Fibroblast of lung (primary cell): ENCODE measurements at regions not wholly inside any gene's neighbourhood (a gene's known extent, or its start where the extent isn't known, plus 50 kb on each side); places are given as distances from the start of the nearest gene placed in this dataset.
"Not testable (repeated sequence)": the region's sequence is repeated elsewhere in the genome, so short reads cannot be mapped to it uniquely, and the experiment has no call there.

Experiments
- DNase-seq, 2 donors: peaks; one replicate each; pipeline versions ENCODE4 v3.0.0 to v3.0.0-alpha.2; 2010; ENCODE audit warnings: low read depth in 2 of 2
- H2AFZ ChIP-seq: 2 replicates; pipeline ENCODE4 v1.5.1; 2012; ENCODE audit warnings: low read length, control low read depth, inconsistent platforms
- H3K27ac ChIP-seq: 2 replicates; pipeline ENCODE4 v1.5.1; 2011; ENCODE audit warnings: low read length, control low read depth; ENCODE audit not compliant: insufficient read depth
- H3K27me3 ChIP-seq: 2 replicates; pipeline ENCODE4 v1.5.1; 2011; ENCODE audit warnings: mild to moderate bottlenecking, low read length; ENCODE audit not compliant: control insufficient read depth, insufficient read depth
- H3K36me3 ChIP-seq: 2 replicates; pipeline ENCODE4 v1.5.1; 2011; ENCODE audit warnings: low read length; ENCODE audit not compliant: control insufficient read depth, insufficient read depth
- H3K4me1 ChIP-seq: 2 replicates; pipeline ENCODE4 v1.5.1; 2011; ENCODE audit warnings: low read length; ENCODE audit not compliant: control insufficient read depth, insufficient read depth; ENCODE audit errors: extremely low read depth
- H3K4me2 ChIP-seq: 2 replicates; pipeline ENCODE4 v1.5.1; 2011; ENCODE audit warnings: low read length, control low read depth; ENCODE audit not compliant: insufficient read depth; ENCODE audit errors: extremely low read depth
- H3K4me3 ChIP-seq, 4 experiments: fragments of 200-600 bp in 1 of 4; sonication (generic) in 1 of 4; replicated peaks in 1 of 4; 2 replicates each; pipeline ENCODE4 v1.5.1; 2011 to 2016; ENCODE audit warnings: low read length in 4 of 4, low read depth in 3 of 4, mild to moderate bottlenecking in 3 of 4, control low read depth in 2 of 4, inconsistent platforms in 1 of 4, mixed read lengths in 1 of 4; ENCODE audit not compliant: insufficient read depth in 1 of 4; ENCODE audit errors: control extremely low read depth in 1 of 4
- H3K79me2 ChIP-seq: 2 replicates; pipeline ENCODE4 v1.5.1; 2012; ENCODE audit warnings: mild to moderate bottlenecking, low read length, inconsistent platforms; ENCODE audit not compliant: control insufficient read depth, insufficient read depth
- H3K9ac ChIP-seq: 2 replicates; pipeline ENCODE4 v1.5.1; 2011; ENCODE audit warnings: mild to moderate bottlenecking, low read length, control low read depth; ENCODE audit not compliant: insufficient read depth
- H3K9me3 ChIP-seq: 2 replicates; pipeline ENCODE4 v1.5.1; 2012; ENCODE audit warnings: low read depth, low read length; ENCODE audit not compliant: control insufficient read depth, insufficient read depth
- H4K20me1 ChIP-seq: 2 replicates; pipeline ENCODE4 v1.5.1; 2011; ENCODE audit warnings: low read length; ENCODE audit not compliant: control insufficient read depth, insufficient read depth; ENCODE audit errors: extremely low read depth
- EZH2 ChIP-seq: IDR thresholded peaks from 2 replicates; pipeline ENCODE4 v1.5.1; 2012; ENCODE audit warnings: low read length, control low read depth, mild to moderate bottlenecking; ENCODE audit errors: missing control alignments
- TF ChIP-seq, protein P1 (sequence below), 2 donors: IDR thresholded peaks in 1 of 2; conservative IDR thresholded peaks in 1 of 2; 1 replicate in 1 of 2; 2 replicates in 1 of 2; pipeline ENCODE4 v1.5.1; 2011 to 2012; ENCODE audit warnings: low read length in 2 of 2, control low read depth in 1 of 2, inconsistent platforms in 1 of 2, low read depth in 1 of 2, mild to moderate bottlenecking in 1 of 2

DNA sequence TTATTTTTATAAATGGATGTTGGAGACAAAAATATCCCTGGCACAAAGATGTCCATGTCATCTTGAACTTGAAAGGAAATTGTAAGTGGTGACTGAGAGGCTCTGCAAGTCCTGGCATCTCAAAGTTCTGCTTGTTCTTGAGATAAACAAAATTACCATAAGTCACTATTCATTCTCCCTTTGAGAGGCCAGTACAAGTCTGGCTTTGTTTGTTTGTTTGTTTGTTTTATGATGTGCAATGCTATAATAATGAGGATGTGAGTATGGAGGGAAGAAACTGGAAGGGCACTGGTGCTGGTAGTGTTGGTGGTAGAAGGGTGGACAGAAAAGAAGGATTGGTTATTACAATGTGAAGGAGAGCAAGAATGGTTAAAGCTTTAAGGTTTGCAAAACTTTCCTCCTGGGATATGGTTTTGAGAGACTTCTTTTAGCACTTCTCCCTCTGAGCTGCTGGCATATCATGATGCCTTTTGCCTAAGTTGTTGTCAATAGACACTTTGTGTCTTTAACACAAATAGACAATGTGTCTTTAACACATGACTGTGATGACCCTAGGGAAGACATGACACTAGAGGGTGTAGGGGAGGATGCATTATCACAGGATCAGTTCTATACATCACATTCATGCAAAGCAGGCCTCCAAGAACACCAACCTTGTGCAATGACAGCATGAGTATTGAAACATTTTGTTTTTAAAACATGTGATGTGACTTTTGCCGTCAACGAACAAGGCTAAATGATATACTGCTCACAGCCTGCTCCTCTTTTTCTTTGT lies 880.5 kb upstream of the GOT2 start:
- no peak for DNase-seq
- Histone ChIP-seq H3K9me3 (no peaks in the 10 kb centered on the region), H4K20me1 (no peaks in the 10 kb centered on the region), H3K4me2 (no peak overlapping the region), H3K79me2 (no peaks in the 10 kb centered on the region), H3K27ac (no peak overlapping the region), H3K27me3 (no peaks in the 10 kb centered on the region), H3K4me1 (no peaks in the 10 kb centered on the region), H3K4me3 (no peak overlapping the region), H3K36me3 (no peaks in the 10 kb centered on the region), H2AFZ (no peak overlapping the region), H3K9ac (no peak overlapping the region)
- no peak for TF ChIP-seq EZH2
- TF ChIP-seq, protein P1, sequence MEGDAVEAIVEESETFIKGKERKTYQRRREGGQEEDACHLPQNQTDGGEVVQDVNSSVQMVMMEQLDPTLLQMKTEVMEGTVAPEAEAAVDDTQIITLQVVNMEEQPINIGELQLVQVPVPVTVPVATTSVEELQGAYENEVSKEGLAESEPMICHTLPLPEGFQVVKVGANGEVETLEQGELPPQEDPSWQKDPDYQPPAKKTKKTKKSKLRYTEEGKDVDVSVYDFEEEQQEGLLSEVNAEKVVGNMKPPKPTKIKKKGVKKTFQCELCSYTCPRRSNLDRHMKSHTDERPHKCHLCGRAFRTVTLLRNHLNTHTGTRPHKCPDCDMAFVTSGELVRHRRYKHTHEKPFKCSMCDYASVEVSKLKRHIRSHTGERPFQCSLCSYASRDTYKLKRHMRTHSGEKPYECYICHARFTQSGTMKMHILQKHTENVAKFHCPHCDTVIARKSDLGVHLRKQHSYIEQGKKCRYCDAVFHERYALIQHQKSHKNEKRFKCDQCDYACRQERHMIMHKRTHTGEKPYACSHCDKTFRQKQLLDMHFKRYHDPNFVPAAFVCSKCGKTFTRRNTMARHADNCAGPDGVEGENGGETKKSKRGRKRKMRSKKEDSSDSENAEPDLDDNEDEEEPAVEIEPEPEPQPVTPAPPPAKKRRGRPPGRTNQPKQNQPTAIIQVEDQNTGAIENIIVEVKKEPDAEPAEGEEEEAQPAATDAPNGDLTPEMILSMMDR (conservative IDR thresholded peaks at IDR 0.05 in 1 of 2, IDR thresholded peaks at IDR 0.05 in 1 of 2; ENCODE audit: low read depth in 1 of 2, low read length in 2 of 2): no peak

DNA sequence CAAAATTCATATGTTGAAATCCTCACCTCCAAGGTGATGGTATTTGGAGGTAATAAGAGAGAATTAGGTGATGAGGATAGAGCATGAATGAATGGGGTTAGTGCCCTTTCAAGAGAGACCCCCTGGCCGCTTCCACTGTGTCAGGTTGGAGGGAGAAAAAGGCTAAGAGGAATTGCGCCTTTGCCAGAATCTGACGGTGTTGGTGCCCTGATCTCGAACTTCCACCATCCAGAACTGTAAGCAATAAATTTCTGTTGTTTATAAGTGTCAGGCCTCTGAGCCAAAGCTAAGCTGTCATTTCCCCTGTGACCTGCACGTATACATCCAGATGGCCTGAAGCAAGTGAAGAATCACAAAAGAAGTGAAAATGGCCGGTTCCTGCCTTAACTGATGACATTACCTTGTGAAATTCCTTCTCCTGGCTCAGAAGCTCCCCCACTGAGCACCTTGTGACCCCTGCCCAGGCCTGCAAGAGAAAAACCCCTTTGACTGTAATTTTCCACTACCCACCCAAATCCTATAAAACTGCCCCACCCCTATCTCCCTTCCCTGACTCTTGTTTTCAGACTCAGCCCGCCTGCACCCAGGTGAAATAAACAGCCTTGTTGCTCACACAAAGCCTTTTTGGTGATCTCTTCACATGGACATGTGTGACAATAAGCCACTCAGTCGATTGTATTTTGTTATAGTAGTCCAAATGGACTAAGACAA lies 878.9 kb upstream of the GOT2 start:
- not testable (repeated sequence) for H3K4me1 ChIP-seq, H3K9ac ChIP-seq, H3K36me3 ChIP-seq, DNase-seq, H4K20me1 ChIP-seq, H2AFZ ChIP-seq, H3K27ac ChIP-seq, H3K27me3 ChIP-seq, H3K4me3 ChIP-seq, H3K9me3 ChIP-seq, H3K4me2 ChIP-seq, H3K79me2 ChIP-seq

DNA sequence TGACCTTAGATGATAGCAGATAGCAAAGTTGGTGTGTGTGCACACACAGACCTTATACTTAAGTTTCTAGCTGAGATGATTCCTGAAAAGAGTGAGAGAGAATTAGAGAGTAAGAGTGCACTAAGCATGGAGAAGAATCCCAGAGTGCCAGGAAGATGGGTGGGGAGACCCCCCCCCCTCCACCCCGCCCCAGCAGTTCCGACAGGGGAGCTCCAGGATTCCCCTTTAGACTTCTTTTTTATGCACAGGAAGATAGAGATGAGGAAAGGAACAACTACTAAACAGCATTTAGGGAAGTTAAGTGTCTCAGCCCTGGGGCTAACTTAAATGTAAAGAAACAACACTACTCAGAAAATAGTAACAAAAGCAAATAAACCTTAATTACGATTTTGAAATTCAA lies 878.0 kb upstream of the GOT2 start:
- Histone ChIP-seq H3K79me2 (no peaks in the 10 kb centered on the region), H3K4me1 (no peaks in the 10 kb centered on the region)

More for the DNA sequence above, 878.0 kb upstream of the GOT2 start:
- TF ChIP-seq EZH2: no peak
- TF ChIP-seq, protein P1 (conservative IDR thresholded peaks at IDR 0.05 in 1 of 2, IDR thresholded peaks at IDR 0.05 in 1 of 2; ENCODE audit: low read depth in 1 of 2, low read length in 2 of 2): no peak
- no peak overlapping the region for H3K9ac ChIP-seq
- no peak overlapping the region for H3K4me2 ChIP-seq
- H3K36me3 ChIP-seq: no peaks in the 10 kb centered on the region
- no peak overlapping the region for H2AFZ ChIP-seq
- no peak overlapping the region for H3K27ac ChIP-seq
- H4K20me1 ChIP-seq: no peaks in the 10 kb centered on the region
- no peak for DNase-seq
- H3K4me3 ChIP-seq: no peak overlapping the region
- no peaks in the 10 kb centered on the region for H3K27me3 ChIP-seq
- no peaks in the 10 kb centered on the region for H3K9me3 ChIP-seq
